A673 (cell line): ENCODE measurements at regions not wholly inside any gene's neighbourhood (a gene's known extent, or its start where the extent isn't known, plus 50 kb on each side); places are given as distances from the start of the nearest gene placed in this dataset.

Experiments used
- BruUV-seq: library from RNA; stranded (reverse); fragments of 400-500 nt; replicated peaks from 2 replicates; lab custom pipeline; 2021; lab: Mats Ljungman, UMichigan
- CTCF ChIA-PET: fragments of 300-600 bp; sonication (Branson Sonifier 250); formaldehyde crosslinking; loops from one replicate; lab custom pipeline; 2022; ENCODE audit warnings: antibody characterized with exemption; lab: Charles Lee
- POLR2A ChIA-PET: fragments of 300-600 bp; sonication (Branson Sonifier 250); formaldehyde crosslinking; loops from one replicate; lab custom pipeline; 2022; ENCODE audit warnings: antibody characterized with exemption; ENCODE audit not compliant: low non-redundant PET; lab: Charles Lee
- DNase-seq: peaks from one replicate; pipeline ENCODE4 v3.0.0-alpha.2; 2015; ENCODE audit warnings: low spot score
- H3K27ac ChIP-seq: fragments of 200-600 bp; sonication (generic); 2 replicates; pipeline ENCODE4 v1.5.1; 2016; ENCODE audit warnings: mixed run types, low read depth, mild to moderate bottlenecking, mixed read lengths, antibody characterized with exemption, low read length; ENCODE audit not compliant: poor library complexity, severe bottlenecking
- H3K27me3 ChIP-seq: fragments of 200-600 bp; sonication (generic); replicated peaks from 2 replicates; pipeline ENCODE4 v1.6.1; 2017; ENCODE audit warnings: mixed run types, low read depth, mild to moderate bottlenecking, mixed read lengths, antibody characterized with exemption, low read length; ENCODE audit not compliant: insufficient read depth, poor library complexity
- H3K36me3 ChIP-seq: fragments of 200-600 bp; sonication (generic); 2 replicates; pipeline ENCODE4 v1.6.1; 2016; ENCODE audit warnings: mixed run types, mild to moderate bottlenecking, mixed read lengths, antibody characterized with exemption, low read length; ENCODE audit not compliant: insufficient read depth, poor library complexity, severe bottlenecking
- H3K4me1 ChIP-seq: fragments of 200-600 bp; sonication (generic); 2 replicates; pipeline ENCODE4 v1.6.1; 2017; ENCODE audit warnings: mixed run types, mild to moderate bottlenecking, mixed read lengths, antibody characterized with exemption, low read length; ENCODE audit not compliant: insufficient read depth, poor library complexity, severe bottlenecking
- H3K4me3 ChIP-seq: fragments of 200-600 bp; sonication (generic); 2 replicates; pipeline ENCODE4 v1.5.1; 2016; ENCODE audit warnings: low read depth, mixed run types, mild to moderate bottlenecking, mixed read lengths, low read length; ENCODE audit not compliant: poor library complexity, severe bottlenecking
- H3K9me3 ChIP-seq: fragments of 200-600 bp; sonication (generic); 2 replicates; pipeline ENCODE4 v1.6.1; 2016; ENCODE audit warnings: mixed run types, low read depth, mild to moderate bottlenecking, mixed read lengths, antibody characterized with exemption, low read length; ENCODE audit not compliant: poor library complexity, severe bottlenecking
- EZH2 ChIP-seq: fragments of 200-600 bp; sonication (generic); IDR thresholded peaks from 2 replicates; pipeline ENCODE4 v1.6.1; 2017; ENCODE audit warnings: borderline replicate concordance, low read depth, mild to moderate bottlenecking, mixed read lengths, antibody characterized with exemption, low read length; ENCODE audit not compliant: poor library complexity, severe bottlenecking
- intact Hi-C: fragments of 100-400 bp; cut with micrococcal nuclease; formaldehyde crosslinking; loops from one replicate; pipeline ENCODE4 v1.10.0; 2022; ENCODE audit not compliant: unreplicated experiment
- TF ChIP-seq, protein P1 (sequence below): fragments of 300-800, 200-600 bp; sonication (generic); conservative IDR thresholded peaks from 2 replicates; pipeline ENCODE4 v1.5.1; 2017; ENCODE audit warnings: low read depth, mild to moderate bottlenecking, antibody characterized with exemption, low read length, moderate library complexity, mixed read lengths

DNA sequence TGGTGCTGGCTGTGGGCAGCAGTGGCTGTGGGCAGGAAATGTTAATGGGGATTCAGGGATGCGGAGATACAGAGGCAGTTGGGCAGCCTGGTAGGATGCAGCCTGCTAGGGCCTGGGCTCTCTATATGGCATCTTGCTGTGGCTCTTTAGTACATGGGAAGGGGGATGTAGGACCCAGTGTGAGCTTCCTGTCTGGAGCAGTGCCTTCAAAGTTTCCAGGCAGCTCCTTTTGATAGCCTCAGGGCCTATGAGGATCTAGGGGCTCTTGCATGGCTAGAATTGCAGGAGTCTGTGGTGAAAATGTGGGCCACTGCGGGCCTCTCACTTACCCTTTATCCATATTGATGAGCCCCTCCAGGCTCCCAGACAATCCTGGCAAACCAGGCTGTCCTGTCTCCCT is 213.2 kb upstream of the SNX19 start:
- intact Hi-C loops, result no loop called here
- peaks cover 13% of the 10 kb centered on the region for H3K9me3 ChIP-seq
- peaks cover 6% of the 10 kb centered on the region for H3K27me3 ChIP-seq
- H3K4me3 ChIP-seq, result no peak overlapping the region
- no TSS peak for BruUV-seq
- no peak overlapping the region for H3K27ac ChIP-seq
- CTCF ChIA-PET, result no interaction called here
- no peaks in the 10 kb centered on the region for H3K36me3 ChIP-seq
- no peak for DNase-seq
- TF ChIP-seq, protein P1, sequence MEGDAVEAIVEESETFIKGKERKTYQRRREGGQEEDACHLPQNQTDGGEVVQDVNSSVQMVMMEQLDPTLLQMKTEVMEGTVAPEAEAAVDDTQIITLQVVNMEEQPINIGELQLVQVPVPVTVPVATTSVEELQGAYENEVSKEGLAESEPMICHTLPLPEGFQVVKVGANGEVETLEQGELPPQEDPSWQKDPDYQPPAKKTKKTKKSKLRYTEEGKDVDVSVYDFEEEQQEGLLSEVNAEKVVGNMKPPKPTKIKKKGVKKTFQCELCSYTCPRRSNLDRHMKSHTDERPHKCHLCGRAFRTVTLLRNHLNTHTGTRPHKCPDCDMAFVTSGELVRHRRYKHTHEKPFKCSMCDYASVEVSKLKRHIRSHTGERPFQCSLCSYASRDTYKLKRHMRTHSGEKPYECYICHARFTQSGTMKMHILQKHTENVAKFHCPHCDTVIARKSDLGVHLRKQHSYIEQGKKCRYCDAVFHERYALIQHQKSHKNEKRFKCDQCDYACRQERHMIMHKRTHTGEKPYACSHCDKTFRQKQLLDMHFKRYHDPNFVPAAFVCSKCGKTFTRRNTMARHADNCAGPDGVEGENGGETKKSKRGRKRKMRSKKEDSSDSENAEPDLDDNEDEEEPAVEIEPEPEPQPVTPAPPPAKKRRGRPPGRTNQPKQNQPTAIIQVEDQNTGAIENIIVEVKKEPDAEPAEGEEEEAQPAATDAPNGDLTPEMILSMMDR, result no peak
- no peak for TF ChIP-seq EZH2
- POLR2A ChIA-PET, result no interaction called here
- H3K4me1 ChIP-seq, result no peaks in the 10 kb centered on the region

DNA sequence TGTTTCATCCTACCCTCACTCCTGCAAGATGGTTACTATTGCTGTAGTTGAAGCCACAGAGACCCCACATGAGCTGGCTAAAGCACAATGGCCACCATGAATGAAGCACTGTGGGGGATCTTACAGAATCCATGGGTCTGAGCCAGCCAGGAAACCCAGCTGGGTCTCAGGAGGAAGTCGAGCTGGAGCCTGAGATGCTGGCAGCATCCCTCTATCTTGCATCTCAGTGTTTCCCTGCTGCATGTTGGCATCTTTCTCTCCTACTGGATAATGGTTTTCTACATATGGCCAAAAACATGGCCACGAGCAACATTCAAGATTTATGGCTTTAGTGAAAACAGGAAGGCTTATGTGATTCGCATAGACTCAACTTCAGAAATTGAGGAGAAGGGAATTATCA is 219.3 kb upstream of the SNX19 start:
- intact Hi-C loops, result no loop called here
- ChIA-PET POLR2A (no interaction called here), CTCF (no interaction called here)
- DNase-seq, result no peak
- no peak for TF ChIP-seq EZH2
- TF ChIP-seq, protein P1, result no peak
- H3K4me3 ChIP-seq, result no peak overlapping the region
- H3K4me1 ChIP-seq, result no peaks in the 10 kb centered on the region
- H3K27me3 ChIP-seq, result peaks cover 6% of the 10 kb centered on the region
- no peaks in the 10 kb centered on the region for H3K9me3 ChIP-seq
- H3K27ac ChIP-seq, result no peak overlapping the region
- no peaks in the 10 kb centered on the region for H3K36me3 ChIP-seq
- BruUV-seq, result no TSS peak

DNA sequence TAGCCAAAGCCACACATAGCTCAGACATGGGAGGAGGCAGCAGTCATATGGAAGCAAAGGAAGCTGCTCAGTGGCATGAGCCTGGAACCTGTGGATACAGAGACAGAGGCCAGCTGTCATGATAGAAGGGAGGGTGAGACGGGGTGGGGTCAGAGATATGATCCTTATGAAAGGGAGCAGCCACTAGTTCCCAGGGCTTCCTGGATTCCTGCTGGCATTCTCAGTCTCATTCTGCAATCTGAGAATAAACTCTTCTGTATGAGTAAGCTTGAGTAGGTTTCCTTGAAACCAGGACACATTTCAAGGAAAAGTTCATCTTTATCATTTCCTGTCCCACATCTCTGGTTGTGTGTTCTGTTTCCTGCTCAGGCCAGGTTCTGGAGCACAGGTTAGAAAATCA is 220.2 kb upstream of the SNX19 start:
- no peak for DNase-seq
- peaks cover 2% of the 10 kb centered on the region for H3K27me3 ChIP-seq
- H3K27ac ChIP-seq, result no peak overlapping the region
- BruUV-seq, result no TSS peak
- no peaks in the 10 kb centered on the region for H3K4me1 ChIP-seq
- H3K36me3 ChIP-seq, result no peaks in the 10 kb centered on the region
- POLR2A ChIA-PET, result no interaction called here
- CTCF ChIA-PET, result no interaction called here
- no peaks in the 10 kb centered on the region for H3K9me3 ChIP-seq
- no peak overlapping the region for H3K4me3 ChIP-seq
- TF ChIP-seq, protein P1, result no peak
- no peak for TF ChIP-seq EZH2
- intact Hi-C loops, result no loop called here
